NCI-H774 (cell line): ENCODE measurements at regions not wholly inside any gene's neighbourhood (a gene's known extent, or its start where the extent isn't known, plus 50 kb on each side); places are given as distances from the start of the nearest gene placed in this dataset.

Experiments used
- DNase-seq: peaks from one replicate; lab custom pipeline; 2025; lab: John Stamatoyannopoulos, UW

- DNase-seq: no peak
These were observed 358.9 kb downstream of the ACTL7B start for GRCh38 chr9:108496846-108497245.

- no peak for DNase-seq
These were observed 366.2 kb downstream of the ACTL7B start for GRCh38 chr9:108489567-108489966.

GRCh38 chr9:108486831-108487230 lies 369.0 kb downstream of the ACTL7B start:
- no peak for DNase-seq

- no peak for DNase-seq
These were observed 371.3 kb downstream of the ACTL7B start for GRCh38 chr9:108484468-108484867.

- DNase-seq: no peak
These were observed 372.1 kb downstream of the ACTL7B start for GRCh38 chr9:108483676-108484075.

GRCh38 chr9:108479989-108480652 lies 375.7 kb downstream of the ACTL7B start:
- no peak for DNase-seq

GRCh38 chr9:108478431-108479332 lies 377.1 kb downstream of the ACTL7B start:
- no peak for DNase-seq

GRCh38 chr9:108477529-108478006 lies 378.2 kb downstream of the ACTL7B start:
- peak; percentile 33 for DNase-seq

- no peak for DNase-seq
These were observed 379.2 kb downstream of the ACTL7B start for GRCh38 chr9:108476574-108476973.

- no peak for DNase-seq
These were observed 380.0 kb downstream of the ACTL7B start for GRCh38 chr9:108475813-108476212.

- no peak for DNase-seq
These were observed 381.4 kb downstream of the ACTL7B start for GRCh38 chr9:108474356-108474755.

GRCh38 chr9:108473209-108474112 lies 382.3 kb downstream of the ACTL7B start:
- DNase-seq: peak; percentile 25

- DNase-seq: no peak
These were observed 386.1 kb downstream of the ACTL7B start for GRCh38 chr9:108469654-108470053.

GRCh38 chr9:108468364-108468763 lies 387.4 kb downstream of the ACTL7B start:
- no peak for DNase-seq

GRCh38 chr9:108467653-108468324 lies 388.0 kb downstream of the ACTL7B start:
- DNase-seq: no peak

GRCh38 chr9:108467161-108467560 lies 388.6 kb downstream of the ACTL7B start:
- no peak for DNase-seq

GRCh38 chr9:108466304-108466703 lies 389.5 kb downstream of the ACTL7B start:
- DNase-seq: no peak

- no peak for DNase-seq
These were observed 391.7 kb downstream of the ACTL7B start for GRCh38 chr9:108463932-108464606.

GRCh38 chr9:108456903-108457302 lies 398.9 kb downstream of the ACTL7B start:
- DNase-seq: no peak

GRCh38 chr9:108445431-108446071 lies 410.2 kb downstream of the ACTL7B start:
- no peak for DNase-seq
